NCI-H1930 (cell line): ENCODE measurements at regions not wholly inside any gene's neighbourhood (a gene's known extent, or its start where the extent isn't known, plus 50 kb on each side); places are given as distances from the start of the nearest gene placed in this dataset.
A peak's percentile ranks its signal among the peaks of the same experiment; 100 is the strongest.
"Not testable (repeated sequence)": the region's sequence is repeated elsewhere in the genome, so short reads cannot be mapped to it uniquely, and the experiment has no call there.

Source experiments
- DNase-seq, 2 experiments: peaks; one replicate each; lab custom pipeline; 2025; lab: John Stamatoyannopoulos, UW

DNA sequence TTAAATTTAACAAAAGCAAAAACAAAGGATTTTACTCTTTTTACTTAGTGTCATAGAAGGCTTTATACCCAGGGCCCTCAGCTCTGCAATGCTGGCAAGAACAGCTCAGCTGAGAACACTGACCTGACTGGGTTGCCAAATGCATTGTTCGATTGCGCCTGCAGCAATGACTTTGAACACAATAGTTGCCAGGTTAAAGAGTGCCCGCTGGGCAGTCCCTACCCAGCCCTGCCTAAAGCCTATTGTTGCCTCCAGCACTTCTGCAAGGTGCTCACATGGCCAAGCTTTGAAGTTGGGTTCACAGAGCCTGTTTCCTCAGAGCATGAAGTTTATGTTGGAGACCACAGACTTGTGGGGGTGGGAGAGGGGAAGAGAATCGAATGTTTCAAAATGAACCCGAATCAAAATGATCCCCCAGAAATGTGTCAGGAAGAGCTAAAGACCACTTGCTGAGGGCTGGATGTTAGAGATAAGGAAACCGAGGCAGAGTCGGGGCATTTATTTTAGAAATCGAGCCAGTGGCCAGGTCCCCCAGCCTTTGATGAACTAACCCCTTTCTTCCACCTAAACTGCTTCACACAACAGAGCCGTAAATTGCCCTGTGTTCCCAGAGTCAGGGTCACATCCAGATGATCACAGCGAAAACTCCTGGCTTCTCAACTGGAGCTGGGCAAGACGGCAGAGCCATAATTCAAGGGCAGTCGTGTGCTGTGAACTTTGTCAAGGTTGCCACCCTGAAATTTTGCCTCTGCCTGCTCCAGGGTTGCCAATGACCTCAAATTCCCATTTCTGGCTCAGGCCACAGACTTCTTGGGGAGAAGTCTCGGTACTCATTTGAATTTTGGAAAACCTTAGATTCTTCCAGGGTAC lies 55.0 kb downstream of the FOXA2 start:
- DNase-seq, result no peak

DNA sequence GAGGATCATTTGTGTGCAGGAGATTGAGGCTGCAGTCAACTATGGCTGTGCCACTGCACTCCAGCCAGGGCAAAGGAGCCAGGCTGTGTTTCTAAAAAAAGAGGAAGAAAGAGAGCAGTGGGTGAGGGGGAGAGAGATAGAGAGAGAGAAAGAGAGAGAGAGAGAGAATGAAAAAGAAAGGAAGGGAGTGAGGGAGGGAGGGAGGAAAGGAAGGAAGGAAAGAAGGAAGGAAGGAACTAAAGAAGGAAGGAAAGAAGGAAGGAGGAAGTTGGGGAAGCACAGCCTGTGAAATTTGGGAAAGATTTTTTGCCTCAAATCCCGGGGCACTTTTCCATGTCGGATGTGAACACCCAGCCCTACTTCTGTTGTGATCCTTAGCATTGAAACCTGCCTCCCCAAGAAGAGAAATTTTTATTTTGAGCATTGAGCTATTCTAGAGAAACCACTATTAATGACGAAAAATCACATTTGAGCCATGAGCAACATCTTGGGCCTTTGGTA lies 57.8 kb downstream of the FOXA2 start:
- DNase-seq, result no peak

DNA sequence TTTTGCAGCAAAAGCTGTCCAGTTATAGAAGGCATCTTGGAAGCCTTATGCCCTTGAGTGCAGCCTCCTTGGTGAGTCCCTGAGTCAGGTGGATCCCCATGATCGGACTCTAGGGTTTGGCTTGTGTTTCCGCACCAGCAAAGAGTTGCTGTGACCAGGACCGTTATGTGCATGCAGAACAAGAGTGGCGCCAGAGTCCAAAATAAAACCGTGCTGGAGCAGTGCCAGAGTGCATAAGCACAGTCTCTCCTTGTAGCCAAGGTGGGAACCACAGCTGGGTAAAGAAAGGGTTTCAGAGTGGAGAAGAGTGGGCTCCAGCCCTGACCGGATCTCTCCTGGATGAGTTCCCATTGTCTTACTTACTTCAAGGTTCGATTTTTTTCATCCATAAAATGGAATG lies 58.6 kb downstream of the FOXA2 start:
- DNase-seq, result no peak

DNA sequence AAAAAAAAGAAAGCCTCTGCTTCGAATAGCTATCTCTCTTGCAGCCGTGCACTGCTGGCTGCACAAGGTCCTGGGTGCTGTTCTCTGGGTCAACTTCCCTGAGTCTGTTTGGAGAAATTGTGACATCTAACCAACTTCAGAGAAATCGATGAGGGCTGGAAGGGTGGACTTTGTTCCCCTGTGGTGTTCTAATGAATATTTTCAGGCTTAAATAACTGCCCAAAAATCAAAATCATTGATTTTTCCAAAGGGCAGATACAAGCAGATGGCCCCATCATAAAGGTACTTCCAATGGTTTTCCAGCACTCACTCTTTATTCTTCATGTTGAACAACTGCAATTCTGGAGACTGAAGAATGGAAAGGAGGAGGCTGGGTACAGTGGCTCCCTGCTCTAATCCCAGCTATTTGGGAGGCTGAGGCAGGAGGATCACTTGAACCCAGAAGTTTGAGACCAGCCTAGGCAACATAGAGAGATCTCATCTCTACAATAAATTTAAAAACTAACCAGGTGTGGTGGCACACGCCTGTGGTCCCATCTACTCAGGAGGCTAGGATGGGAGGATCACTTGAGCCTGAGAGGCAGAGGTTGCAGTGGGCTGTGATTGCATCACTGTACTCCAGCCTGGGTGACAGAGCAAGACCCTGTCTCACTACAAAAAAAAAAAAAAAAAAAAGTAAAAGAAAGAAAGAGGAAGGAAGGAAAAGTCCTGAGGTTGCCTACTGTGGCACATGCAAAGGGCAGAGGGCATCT lies 59.1 kb downstream of the FOXA2 start:
- DNase-seq, result no peak

DNA sequence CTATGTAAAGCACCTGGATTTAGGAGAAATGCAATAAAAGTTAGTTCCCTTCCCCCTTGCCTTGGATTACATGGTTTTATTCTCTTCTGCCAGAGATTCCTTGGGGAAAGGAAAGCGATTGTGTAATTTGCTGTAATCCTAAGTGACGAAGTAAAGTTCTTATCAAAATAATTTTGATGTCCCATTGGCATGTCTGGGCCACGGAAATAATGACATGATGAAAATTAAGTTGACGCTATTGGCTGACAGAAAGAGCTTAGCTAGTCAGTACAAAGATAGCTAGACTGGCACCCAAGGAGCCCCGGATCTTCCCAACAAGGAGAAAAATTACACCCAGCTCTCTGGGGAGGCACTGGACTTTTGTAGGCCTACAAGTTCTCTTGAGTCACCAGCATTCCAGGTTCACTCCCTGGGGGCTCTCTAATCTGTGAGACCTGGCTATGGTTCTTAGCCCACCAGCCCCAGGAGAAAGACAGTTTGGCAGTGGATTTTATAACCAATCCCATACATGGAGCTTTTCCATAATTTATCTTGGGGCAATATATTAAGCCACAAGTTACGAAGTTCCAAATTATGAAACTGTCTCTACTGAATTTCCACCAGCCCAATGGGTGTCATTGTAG lies 59.9 kb downstream of the FOXA2 start:
- DNase-seq, result no peak

DNA sequence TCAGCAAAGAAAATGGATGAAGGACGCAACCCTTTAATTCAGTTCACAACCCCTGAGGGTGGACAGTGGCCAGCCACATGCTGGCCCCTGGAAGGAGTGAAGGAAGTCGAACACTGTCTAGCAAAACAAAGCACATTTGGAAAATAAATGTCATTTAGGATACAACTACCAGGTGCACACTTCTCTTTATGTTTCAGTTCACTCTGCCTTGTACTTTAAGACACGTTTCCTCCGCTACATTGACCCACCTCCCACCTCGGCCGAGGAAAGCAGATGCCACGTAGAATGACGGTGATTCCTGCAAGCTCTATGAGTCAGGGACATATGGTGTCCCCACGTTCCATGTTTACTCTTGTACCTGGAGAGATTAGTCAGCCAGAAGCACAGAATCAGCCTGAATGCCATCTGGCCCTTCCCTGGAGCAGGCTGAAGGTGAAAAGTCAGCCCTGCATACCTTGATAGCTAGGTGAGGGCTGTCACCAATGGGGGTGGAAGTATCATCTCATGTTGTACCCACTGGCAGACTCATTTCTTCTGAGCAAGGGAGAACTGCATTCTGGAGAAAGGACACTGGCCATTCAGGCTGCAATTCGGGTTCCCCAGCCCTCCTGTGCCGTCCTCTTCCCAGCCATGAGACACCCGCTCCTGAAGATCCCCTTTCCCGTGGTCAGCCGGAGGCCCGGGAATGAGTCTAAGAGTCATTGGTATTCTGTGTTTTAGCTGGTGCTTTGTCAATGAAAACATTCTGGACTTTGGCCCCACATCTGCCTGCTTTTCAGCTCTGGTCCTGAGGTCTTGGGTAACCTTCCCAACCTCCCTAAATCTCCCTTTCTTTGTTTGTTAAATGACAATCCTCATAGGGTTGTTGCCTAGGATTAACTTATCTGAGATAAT lies 60.6 kb downstream of the FOXA2 start:
- DNase-seq, result no peak

DNA sequence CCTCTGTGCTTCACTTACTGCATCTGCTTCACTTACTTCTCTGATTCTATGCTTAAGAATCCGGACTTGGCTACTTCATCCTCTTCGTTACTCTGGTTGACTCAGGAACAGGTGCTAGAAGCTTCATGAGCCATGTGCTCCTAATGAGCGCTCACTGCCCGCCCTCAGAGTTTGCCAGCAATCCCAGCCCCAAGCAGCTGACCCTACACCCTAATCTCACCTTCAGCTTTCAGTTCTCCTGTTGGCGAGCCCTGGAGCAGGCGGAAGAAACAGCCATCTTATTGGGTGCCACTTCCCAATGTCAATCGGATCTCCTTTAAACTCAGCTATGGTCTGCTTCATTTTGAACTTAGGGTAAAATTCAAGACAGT lies 61.3 kb downstream of the FOXA2 start:
- no peak for DNase-seq

DNA sequence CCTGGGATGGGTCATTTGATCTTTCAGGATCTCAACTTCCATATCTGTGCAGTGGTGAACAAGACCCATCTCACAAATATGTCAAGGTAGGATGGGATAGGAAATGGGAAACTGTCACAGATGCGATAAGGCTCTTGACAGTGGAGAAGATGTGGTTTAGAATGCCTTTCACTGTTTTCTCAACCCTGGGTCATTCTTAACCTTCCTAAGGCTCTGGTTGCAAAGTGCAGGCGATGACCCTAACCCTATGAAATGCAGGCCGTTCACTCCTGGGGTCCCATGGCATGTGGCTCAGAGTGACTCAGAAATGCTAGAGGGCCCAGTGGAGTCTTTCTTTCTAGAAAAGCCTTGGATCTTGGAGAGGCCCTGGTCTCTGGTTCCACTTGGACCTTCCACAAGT lies 61.7 kb downstream of the FOXA2 start:
- no peak for DNase-seq

DNA sequence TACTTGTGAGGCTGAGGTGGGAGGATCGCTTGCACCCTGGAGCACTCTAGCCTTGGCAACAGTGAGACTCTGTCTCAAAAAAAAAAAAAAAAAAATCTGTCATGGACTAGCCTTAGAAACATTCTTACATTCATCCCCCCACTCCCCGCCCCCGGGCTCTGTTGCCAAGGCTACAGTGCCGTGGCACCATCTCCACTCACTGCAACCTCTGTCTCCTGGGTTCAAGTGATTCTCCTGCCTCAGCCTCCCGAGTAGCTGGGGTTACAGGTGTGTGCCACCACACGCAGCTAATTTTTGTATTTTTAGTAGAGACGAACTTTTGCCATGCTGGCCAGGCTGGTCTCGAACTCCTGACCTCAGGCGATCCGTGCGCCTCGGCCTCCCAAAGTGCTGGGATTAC lies 62.4 kb downstream of the FOXA2 start:
- not testable (repeated sequence) for DNase-seq

DNA sequence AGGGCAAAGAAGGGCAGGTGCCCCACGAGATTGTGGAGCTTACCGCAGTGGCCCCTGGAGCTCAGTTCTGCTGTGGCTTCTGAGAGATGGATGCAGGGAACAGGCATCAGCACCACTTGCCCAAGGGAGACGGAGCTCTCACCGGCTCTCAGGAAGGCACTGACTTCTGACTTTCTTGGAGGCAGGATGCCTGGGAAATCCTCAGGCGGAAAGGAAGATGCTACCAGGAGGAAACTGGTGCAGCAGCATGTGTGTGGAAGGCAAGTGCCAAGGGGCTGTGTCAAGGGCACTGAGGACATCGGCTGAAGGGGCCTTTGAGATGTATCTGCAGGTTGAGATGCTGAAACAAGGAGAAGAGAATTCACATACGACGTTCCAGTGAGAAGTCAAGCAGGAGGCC lies 64.0 kb downstream of the FOXA2 start:
- DNase-seq, result no peak

DNA sequence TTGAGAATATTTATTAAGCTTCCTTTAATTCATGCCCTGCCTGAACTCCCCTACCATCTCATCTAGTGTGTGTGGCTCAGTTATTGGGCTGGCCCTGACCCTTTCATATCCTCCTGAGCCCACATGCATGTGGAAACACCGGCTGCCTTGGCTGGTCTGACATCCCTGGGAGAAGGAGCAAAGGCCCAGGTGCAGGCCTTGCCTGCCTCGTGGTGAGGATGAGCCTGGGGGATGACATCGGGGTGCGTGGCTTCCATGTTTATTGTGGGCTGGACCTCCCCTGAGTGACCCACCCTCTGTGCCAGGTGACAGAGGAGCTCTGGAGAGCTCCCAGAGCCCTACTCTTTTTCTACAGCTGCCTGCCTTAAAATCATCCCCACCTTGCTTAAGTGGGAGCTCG lies 69.1 kb downstream of the FOXA2 start:
- DNase-seq, result peak in 1 of 2 experiments; percentile 53

DNA sequence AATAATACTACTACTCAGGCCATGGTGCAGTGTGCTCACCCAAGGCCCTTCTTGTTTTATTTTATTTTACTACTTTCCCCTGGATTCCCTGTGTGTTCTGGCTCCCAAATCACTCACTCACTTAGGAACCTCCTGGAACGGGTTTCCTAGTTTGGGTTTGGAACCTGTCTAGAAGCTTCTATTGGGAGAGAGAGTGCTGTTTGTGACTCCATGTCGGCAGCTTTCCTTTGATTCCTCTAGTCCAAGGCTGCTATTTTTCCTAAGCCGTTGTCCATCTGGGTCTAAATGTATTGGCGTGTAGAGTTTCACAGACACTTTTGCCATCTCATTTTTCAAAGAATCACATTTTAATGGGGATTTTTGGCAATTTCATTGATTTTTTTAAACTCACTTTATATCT lies 70.8 kb downstream of the FOXA2 start:
- DNase-seq, result peak in 1 of 2 experiments; percentile 47

DNA sequence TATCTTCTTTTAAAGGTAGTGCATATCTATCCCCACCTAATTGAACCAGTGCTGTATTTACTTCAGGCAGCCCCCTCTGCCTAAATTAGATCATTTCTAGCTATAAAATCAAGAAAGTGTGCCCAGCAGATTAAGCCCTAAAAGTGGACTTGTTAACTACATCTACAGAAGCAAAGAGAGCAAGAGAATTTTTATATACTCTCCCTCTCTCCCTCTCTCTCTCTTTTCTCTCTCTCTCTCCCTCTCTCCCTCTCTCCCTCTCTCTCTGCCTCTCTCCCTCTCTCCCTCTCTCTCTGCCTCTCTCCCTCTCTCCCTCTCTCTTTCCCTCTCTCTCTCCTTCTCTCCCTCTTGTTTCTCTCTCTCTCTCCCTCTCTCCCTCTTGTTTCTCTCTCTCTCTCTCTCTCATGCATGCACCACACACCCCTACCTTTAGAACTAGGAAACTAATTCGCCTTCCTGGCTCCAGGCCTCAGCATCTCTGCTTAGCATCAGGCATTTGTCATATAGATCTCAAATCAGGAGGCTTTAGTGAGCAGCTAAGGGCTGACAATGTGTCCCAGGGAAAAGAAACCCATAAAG lies 71.4 kb downstream of the FOXA2 start:
- DNase-seq, result peak; percentile 34 to 42

DNA sequence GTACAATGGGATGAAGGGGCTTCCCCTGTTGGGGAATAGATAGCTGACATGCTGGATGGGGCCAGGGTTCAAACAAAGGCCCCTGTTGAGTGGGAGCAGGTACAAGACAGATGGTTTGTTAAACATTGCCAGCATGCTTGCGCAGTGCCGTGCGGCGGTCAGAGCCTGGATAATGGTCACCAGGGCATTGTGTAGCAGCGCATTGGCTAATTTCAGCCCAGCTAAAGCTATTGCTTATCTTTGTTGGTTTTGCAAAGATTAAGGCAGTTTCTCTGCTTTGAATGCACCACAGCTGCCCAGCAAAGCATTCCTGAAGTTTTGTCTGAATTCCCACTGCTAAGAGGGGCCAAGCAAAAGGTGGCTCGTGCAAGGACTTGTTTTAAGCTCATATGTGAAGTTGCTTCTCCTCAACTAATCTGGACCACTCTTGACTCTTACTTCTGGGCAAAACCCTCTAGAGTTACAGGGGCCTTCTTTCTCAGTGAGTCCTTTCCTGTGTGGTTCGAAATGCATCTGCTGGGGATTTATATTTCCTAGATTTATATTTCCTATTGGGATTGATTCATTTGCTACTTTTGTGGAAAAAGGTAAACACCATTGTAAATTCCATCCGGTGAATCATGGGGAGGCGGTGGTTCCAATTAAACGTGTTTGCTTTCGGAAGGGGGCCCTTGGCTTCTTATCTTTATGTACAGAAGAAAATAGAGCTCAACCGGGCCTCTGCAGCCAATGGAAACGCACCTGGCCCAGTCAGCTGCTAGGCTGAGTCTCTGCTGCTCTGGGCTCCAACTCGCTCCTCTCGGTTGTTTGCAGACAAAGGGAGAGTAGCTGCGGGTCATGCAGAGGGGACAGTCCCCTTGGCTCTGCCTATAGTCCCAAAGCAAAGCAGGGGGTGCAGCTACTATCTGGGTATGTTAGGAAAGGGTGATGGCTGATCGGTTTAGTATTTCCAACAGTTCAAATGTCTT lies 72.1 kb downstream of the FOXA2 start:
- DNase-seq, result peak; percentile 83 to 85

DNA sequence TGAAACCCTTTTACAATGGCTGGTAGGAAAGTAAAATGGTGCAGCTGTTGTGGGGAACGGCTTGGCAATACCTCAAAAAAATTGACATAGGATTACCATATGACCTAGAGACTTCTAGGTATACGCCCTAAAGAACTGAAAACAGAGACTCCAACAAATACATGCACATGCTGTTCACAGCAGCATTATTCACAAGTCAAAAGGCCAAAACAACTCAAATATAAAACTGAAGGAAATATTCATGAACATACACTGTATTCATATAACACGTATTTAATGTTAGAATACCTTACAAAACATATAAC lies 74.6 kb downstream of the FOXA2 start:
- DNase-seq, result no peak

DNA sequence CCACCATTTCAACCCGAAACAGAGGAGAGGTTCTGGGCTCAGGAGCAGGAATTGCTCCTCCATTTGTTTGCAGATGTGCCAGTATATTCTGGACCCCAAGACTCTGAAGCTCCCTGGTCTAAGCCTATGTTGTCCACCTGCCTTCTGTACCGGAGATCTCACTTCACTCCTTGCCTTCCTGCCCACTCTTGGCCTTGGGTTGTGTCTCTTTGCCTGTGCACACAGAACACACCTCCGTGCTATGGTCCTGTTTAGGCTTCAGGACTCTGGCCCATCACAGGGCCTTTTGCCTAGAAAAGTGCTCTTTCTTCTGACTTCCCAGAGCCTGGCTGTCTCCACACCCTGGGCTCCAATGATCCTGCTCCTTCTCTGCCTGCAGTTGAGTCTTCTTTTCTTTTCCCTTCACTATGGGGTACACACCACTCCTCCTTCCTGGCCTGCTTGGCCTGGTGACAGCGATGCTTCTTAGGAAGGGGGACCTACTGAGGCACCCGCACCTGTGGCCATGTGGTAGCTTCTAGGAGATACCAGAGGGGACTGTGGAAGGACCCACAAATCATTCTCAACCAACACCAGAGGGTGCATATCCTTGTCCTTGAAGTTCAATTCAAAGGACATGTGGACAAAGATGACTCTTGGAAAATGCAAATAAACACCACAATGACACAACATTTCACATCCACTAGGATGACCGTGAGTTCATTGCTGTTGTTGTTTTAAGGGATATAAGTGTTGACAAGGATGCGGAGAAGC lies 75.1 kb downstream of the FOXA2 start:
- no peak for DNase-seq

DNA sequence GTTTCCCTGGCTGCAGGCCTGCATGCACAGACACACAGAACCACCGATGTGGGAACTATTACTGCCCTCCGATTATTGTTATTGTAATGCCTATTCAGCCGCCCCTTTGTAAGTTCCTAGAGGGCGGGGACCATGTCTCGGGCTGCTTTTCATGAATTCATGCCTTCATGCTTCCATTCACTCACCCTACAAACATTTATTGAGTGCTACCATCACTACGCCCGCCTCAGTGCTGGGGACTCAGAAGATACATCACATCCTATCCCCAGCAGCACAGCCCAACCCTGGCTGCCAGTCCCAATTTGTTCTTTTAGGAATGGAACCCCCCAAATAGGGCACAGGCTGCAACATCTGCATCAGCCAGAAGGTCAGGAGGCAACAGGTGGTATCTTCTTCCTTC lies 75.9 kb downstream of the FOXA2 start:
- DNase-seq, result no peak

DNA sequence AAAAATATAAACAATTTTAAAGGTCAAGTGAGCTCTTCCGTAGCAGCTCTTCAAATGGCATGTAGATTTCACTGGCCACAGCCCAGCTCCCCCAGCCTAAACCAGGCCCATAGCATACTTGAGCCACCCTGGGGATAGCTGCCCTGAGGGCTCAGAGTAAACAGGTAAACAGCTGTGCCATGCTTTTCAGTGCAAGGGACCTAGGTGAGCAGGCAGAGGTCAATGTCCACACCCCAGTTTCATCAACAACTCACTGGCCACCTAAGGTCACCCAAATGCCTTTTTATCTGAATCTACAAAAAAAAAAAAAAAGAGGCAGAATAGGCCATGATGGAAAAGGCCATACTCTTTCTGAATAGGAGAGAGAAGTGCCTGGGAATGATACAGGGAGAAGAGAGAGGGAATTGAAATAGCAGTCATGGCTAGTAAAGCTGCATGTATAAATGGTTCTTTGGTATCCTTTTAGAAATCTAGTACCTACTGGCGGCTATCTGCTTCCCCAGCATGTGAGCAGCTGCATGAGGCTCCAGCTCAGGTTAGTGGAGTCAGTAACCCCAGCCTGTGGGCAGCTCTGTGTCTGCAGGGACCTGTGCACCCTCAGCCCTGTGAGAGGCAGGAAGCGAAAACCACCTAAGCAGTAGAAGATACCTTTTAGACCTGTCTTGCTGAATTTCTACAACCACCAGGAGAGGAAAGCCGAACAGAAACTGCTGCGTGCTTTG lies 77.0 kb downstream of the FOXA2 start:
- no peak for DNase-seq

DNA sequence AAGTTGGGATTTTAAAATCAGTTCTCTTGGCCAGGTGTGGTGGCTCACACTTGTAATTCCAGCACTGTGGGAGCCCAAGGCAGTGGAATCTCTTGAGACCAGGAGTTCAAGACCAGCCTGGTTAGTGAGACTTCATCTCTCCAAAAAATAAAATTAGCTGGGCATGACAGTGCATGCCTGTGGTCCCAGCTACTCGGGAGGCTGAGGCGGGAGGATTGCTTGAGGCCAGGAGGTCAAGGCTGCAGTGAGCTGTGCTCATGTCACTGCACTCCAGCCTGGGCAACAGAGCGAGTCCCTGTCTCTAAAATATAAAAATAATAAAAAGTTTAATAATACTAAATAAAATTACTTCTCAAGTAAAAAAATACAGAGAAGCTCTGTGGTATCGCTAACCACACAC lies 77.5 kb downstream of the FOXA2 start:
- DNase-seq, result no peak
